Brain microvascular endothelial cell (primary cell): ENCODE measurements at regions not wholly inside any gene's neighbourhood (a gene's known extent, or its start where the extent isn't known, plus 50 kb on each side); places are given as distances from the start of the nearest gene placed in this dataset.

Source experiments
- DNase-seq: peaks from one replicate; pipeline ENCODE4 v3.0.0-alpha.2; 2020
- H3K27ac ChIP-seq: fragments of 250-450 bp; sonication (Bioruptor Pico); 2 replicates; pipeline ENCODE4 v1.5.1; 2020; ENCODE audit warnings: mild to moderate bottlenecking, moderate library complexity
- H3K27me3 ChIP-seq: fragments of 250-450 bp; sonication (Bioruptor Pico); replicated peaks from 2 replicates; pipeline ENCODE4 v1.5.1; 2020; ENCODE audit warnings: mild to moderate bottlenecking
- H3K36me3 ChIP-seq: fragments of 250-450 bp; sonication (Bioruptor Pico); replicated peaks from 2 replicates; pipeline ENCODE4 v1.5.1; 2020; ENCODE audit warnings: mild to moderate bottlenecking
- H3K4me3 ChIP-seq: 2 replicates; pipeline ENCODE4 v1.5.1; 2011; ENCODE audit warnings: low read depth, mild to moderate bottlenecking, control low read depth, low read length, moderate library complexity
- in situ Hi-C: cut with HindIII; loops from 2 replicates; pipeline ENCODE4 v1.10.0; 2017; ENCODE audit warnings: low sequenced_read_pairs, low pct_ligation_motif_present
- TF ChIP-seq, protein P1 (sequence below): IDR thresholded peaks from 2 replicates; pipeline ENCODE4 v1.5.1; 2011; ENCODE audit warnings: low read depth, mild to moderate bottlenecking, moderate library complexity, low read length, control low read depth, inconsistent platforms; ENCODE audit errors: missing control alignments

DNA sequence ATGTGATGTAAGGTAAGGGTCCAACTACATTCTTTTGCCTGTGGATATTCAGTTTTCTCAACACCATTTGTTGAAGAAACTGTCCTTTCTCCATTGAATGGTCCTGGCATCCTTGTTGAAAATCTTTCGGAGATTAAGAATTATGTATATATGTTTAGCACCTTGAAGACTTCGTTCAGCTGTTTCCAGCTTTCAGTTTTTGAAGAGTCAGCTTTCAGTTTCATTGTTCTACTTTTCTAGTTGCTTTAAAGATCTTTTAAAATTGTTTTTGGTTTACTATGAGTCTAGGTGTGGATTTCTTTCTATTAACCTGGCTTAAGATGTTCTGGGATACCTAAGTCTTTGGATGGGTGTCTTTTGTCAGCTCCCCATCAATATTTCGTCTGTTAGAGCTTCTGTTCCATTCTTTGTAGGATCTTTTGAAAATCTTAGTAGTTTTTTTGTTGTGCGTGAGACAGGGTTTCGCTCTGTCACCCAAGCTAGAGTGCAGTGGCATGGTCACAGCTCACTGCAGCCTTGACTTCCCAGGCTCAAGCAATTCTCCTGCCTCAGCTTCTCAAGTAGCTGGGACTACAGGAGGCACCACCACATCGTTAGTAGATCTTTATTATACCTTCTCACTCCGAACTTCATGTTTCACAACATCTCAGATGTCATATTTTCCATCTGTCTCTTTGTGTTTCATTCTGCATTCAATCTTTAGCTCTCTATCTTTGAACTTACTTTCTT lies 353.5 kb upstream of the B3GALT2 start:
- TF ChIP-seq, protein P1, sequence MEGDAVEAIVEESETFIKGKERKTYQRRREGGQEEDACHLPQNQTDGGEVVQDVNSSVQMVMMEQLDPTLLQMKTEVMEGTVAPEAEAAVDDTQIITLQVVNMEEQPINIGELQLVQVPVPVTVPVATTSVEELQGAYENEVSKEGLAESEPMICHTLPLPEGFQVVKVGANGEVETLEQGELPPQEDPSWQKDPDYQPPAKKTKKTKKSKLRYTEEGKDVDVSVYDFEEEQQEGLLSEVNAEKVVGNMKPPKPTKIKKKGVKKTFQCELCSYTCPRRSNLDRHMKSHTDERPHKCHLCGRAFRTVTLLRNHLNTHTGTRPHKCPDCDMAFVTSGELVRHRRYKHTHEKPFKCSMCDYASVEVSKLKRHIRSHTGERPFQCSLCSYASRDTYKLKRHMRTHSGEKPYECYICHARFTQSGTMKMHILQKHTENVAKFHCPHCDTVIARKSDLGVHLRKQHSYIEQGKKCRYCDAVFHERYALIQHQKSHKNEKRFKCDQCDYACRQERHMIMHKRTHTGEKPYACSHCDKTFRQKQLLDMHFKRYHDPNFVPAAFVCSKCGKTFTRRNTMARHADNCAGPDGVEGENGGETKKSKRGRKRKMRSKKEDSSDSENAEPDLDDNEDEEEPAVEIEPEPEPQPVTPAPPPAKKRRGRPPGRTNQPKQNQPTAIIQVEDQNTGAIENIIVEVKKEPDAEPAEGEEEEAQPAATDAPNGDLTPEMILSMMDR, result no peak
- H3K36me3 ChIP-seq, result no peaks in the 10 kb centered on the region
- H3K4me3 ChIP-seq, result no peak overlapping the region
- H3K27ac ChIP-seq, result no peak overlapping the region
- in situ Hi-C loops, result no loop called here
- H3K27me3 ChIP-seq, result no peaks in the 10 kb centered on the region
- no peak for DNase-seq

GRCh38 chr1:193538680-193539079 lies 352.3 kb upstream of the B3GALT2 start:
- no peak overlapping the region for H3K4me3 ChIP-seq
- TF ChIP-seq, protein P1, result no peak
- H3K27ac ChIP-seq, result no peak overlapping the region
- no peaks in the 10 kb centered on the region for H3K27me3 ChIP-seq
- in situ Hi-C loops, result no loop called here
- H3K36me3 ChIP-seq, result no peaks in the 10 kb centered on the region
- no peak for DNase-seq

DNA sequence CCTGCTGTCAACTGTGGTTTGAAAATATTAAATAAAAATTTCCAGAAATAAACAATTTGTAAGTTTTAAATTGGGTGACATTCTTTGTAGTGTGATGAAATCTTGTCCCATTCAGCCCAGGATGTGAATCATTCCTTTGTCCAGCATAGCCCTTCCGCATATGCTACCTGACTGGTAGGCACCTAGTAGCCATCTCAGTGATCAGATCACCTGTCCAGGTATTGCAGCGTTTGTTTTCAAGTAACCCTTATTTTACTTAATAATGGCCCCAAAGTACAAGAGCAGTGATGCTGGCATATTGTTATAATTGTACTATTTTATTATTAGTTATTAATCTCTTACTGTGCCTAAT lies 351.6 kb upstream of the B3GALT2 start:
- in situ Hi-C loops, result no loop called here
- Histone ChIP-seq H3K4me3 (no peak overlapping the region), H3K27me3 (no peaks in the 10 kb centered on the region), H3K27ac (no peak overlapping the region), H3K36me3 (no peaks in the 10 kb centered on the region)
- no peak for DNase-seq
- TF ChIP-seq, protein P1, result no peak

DNA sequence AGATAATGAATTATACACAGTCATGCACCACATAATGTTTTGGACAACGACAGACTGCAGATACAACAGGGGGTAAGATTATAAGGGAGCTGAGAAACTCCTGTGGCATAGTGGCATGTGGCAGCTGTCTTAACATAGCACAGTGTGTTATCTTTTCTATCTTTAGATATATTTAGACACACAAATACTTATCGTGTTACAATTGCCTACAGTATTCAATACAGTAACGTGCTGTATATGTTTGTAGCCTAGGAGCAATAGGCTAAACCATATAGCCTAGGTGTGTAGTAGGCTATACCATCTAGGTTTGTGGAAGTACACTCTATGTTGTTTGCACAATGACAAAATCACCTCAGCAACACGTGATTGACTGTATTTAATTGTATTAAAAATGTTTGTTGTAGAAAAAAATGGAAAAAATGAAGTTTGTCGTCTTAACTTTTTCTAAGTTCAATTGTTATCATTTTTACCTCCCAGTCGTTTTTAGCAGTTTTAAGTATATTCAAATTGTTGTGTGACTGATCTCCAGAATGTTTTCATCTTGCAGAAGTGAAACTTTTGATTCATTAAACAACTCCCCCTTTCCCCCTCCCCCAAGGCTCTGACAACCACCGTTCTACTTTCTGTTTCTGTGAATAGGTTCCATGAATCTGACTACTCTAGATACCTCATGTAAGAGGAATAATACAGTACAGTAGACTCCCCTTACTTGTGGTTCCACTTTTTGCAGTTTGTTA lies 351.0 kb upstream of the B3GALT2 start:
- no peaks in the 10 kb centered on the region for H3K27me3 ChIP-seq
- no peak overlapping the region for H3K27ac ChIP-seq
- no peak overlapping the region for H3K4me3 ChIP-seq
- no peak for DNase-seq
- in situ Hi-C loops, result no loop called here
- no peaks in the 10 kb centered on the region for H3K36me3 ChIP-seq
- TF ChIP-seq, protein P1, result no peak

DNA sequence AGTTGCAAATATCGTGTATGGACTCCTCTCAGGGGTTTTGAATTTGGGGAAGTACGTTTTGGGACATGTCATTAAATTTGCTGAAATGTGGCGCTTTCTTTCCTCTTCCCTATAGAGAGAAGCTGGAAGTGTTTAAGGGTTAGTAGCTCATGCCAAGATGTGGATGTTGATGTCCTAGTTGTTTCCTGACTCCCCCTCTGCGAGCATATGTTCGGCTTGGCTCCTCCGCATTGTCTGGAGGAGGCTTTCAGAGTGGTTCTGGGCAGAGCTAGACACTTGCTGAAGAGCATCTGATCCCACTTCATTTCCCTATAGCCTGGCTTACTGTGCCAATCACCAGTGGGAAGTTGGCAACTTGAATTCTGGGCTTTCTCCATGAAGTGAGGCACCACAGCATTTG lies 347.4 kb upstream of the B3GALT2 start:
- Histone ChIP-seq H3K4me3 (no peak overlapping the region), H3K27ac (no peak overlapping the region), H3K27me3 (no peaks in the 10 kb centered on the region), H3K36me3 (no peaks in the 10 kb centered on the region)
- TF ChIP-seq, protein P1, result no peak
- in situ Hi-C loops, result no loop called here
- no peak for DNase-seq
